OCI-LY1 (cell line): ENCODE measurements at regions not wholly inside any gene's neighbourhood (a gene's known extent, or its start where the extent isn't known, plus 50 kb on each side); places are given as distances from the start of the nearest gene placed in this dataset.

ENCODE experiments used
- H2AFZ ChIP-seq: fragments of 200-600 bp; sonication (generic), shearing (Covaris generic); 2 replicates; pipeline ENCODE4 v1.6.0; 2014; ENCODE audit warnings: antibody characterized with exemption, mild to moderate bottlenecking, low read length
- H3F3A ChIP-seq: fragments of 200-600 bp; sonication (generic), shearing (Covaris generic); 2 replicates; pipeline ENCODE4 v1.6.0; 2014; ENCODE audit warnings: mild to moderate bottlenecking, antibody characterized with exemption, low read length, moderate library complexity; ENCODE audit not compliant: insufficient read depth
- H3K27ac ChIP-seq: fragments of 200-600 bp; sonication (generic); 2 replicates; pipeline ENCODE4 v1.5.1; 2014; ENCODE audit warnings: low read length, mixed run types, mild to moderate bottlenecking, low read depth; ENCODE audit not compliant: poor library complexity, severe bottlenecking
- H3K27me3 ChIP-seq: fragments of 200-600 bp; sonication (generic); 2 replicates; pipeline ENCODE4 v1.6.0; 2014; ENCODE audit warnings: antibody characterized with exemption, mild to moderate bottlenecking, low read length, moderate library complexity; ENCODE audit not compliant: insufficient read depth
- H3K36me3 ChIP-seq: fragments of 200-600 bp; sonication (generic); 2 replicates; pipeline ENCODE4 v1.6.1; 2014; ENCODE audit warnings: mild to moderate bottlenecking, antibody characterized with exemption, low read length, moderate library complexity, mixed read lengths; ENCODE audit not compliant: insufficient read depth
- H3K4me1 ChIP-seq: fragments of 200-600 bp; sonication (generic); 2 replicates; pipeline ENCODE4 v1.5.1; 2014; ENCODE audit warnings: mild to moderate bottlenecking, low read length, moderate library complexity; ENCODE audit not compliant: insufficient read depth, severe bottlenecking
- H3K4me2 ChIP-seq: fragments of 200-600 bp; sonication (generic), shearing (Covaris generic); 2 replicates; pipeline ENCODE4 v1.6.1; 2014; ENCODE audit warnings: low read length
- H3K4me3 ChIP-seq: fragments of 200-600 bp; sonication (generic); 2 replicates; pipeline ENCODE4 v1.5.1; 2014; ENCODE audit warnings: low read length, low read depth, mild to moderate bottlenecking, mixed read lengths; ENCODE audit not compliant: poor library complexity, severe bottlenecking
- H3K79me2 ChIP-seq: fragments of 200-600 bp; shearing (Covaris generic); 2 replicates; pipeline ENCODE4 v1.6.1; 2016; ENCODE audit warnings: mixed run types, low read length, mixed read lengths; ENCODE audit not compliant: insufficient read depth
- H3K9ac ChIP-seq: fragments of 200-600 bp; sonication (generic), shearing (Covaris generic); 2 replicates; pipeline ENCODE4 v1.6.1; 2014; ENCODE audit warnings: mild to moderate bottlenecking, low read length, mixed read lengths
- H3K9me2 ChIP-seq: fragments of 200-600 bp; sonication (generic), shearing (Covaris generic); 2 replicates; pipeline ENCODE4 v1.6.1; 2014; ENCODE audit warnings: low read depth, mild to moderate bottlenecking, low read length, mixed read lengths
- H3K9me3 ChIP-seq: fragments of 200-600 bp; shearing (Covaris generic); 2 replicates; pipeline ENCODE4 v1.6.1; 2014; ENCODE audit warnings: low read length, mixed read lengths
- H4K20me1 ChIP-seq: fragments of 200-600 bp; sonication (generic), shearing (Covaris generic); 2 replicates; pipeline ENCODE4 v1.6.0; 2016; ENCODE audit warnings: mild to moderate bottlenecking, low read length; ENCODE audit not compliant: insufficient read depth
- EZH2 ChIP-seq: fragments of 200-600 bp; sonication (generic), shearing (Covaris generic); IDR thresholded peaks from 2 replicates; pipeline ENCODE4 v1.8.0; 2017; ENCODE audit warnings: borderline replicate concordance, mixed run types, mild to moderate bottlenecking, antibody characterized with exemption, low read length, moderate library complexity, mixed read lengths
- TF ChIP-seq, protein P1 (sequence below): fragments of 200-600 bp; sonication (generic), shearing (Covaris generic); IDR thresholded peaks from 2 replicates; pipeline ENCODE4 v1.5.1; 2017; ENCODE audit warnings: mild to moderate bottlenecking, antibody characterized with exemption, low read length, moderate library complexity, mixed read lengths

DNA sequence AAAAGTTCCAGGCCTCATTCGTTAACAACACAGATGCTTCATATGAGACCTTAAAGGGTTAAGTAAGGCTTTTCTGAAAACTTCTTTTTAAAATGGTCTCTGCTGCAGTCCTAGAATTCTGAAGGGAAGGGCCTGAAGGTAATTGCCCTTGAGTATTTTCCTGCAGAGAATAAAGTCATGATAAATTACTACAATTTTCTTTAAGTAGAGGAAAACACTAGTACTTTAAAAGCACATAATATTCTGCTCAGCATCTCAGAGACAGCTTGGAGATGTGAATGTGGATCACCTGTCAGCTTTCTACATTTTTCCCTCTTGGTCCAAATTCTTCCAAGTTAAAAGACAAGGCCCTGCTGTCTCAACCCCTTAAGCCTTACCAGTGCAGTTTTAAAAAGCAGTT lies 419.5 kb downstream of the MFSD1 start:
- Histone ChIP-seq H3K9ac (no peak overlapping the region), H3K4me1 (no peaks in the 10 kb centered on the region)
- no peak for TF ChIP-seq EZH2
- TF ChIP-seq, protein P1, sequence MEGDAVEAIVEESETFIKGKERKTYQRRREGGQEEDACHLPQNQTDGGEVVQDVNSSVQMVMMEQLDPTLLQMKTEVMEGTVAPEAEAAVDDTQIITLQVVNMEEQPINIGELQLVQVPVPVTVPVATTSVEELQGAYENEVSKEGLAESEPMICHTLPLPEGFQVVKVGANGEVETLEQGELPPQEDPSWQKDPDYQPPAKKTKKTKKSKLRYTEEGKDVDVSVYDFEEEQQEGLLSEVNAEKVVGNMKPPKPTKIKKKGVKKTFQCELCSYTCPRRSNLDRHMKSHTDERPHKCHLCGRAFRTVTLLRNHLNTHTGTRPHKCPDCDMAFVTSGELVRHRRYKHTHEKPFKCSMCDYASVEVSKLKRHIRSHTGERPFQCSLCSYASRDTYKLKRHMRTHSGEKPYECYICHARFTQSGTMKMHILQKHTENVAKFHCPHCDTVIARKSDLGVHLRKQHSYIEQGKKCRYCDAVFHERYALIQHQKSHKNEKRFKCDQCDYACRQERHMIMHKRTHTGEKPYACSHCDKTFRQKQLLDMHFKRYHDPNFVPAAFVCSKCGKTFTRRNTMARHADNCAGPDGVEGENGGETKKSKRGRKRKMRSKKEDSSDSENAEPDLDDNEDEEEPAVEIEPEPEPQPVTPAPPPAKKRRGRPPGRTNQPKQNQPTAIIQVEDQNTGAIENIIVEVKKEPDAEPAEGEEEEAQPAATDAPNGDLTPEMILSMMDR, result no peak

DNA sequence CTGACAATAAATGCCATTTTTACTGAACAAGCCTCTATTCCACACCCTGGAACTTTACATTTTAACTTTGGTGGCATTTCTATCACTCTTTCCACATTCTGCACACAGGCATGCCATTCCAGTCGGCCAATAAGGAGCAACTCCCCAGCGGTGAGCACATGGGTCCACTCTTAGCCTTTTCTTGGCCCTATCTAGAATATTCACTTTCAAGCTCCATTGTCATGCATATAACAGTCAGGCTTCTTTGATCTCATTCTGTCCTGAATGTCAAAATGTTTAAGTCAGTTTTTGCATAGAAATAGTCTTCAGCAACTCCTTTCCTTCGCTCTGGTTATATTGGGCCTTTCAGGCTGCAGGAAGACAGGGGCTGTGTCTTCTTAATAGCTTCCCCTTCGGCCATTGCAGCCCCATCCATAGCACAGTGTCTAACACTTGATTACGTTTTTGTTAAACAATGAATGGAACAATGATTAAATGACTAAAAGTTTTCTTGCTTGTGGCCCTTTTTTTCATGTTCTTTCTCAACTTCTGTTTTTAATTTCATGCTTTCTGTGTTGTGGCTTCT lies 427.3 kb downstream of the MFSD1 start:
- Histone ChIP-seq H3K9ac (no peak overlapping the region), H3K4me3 (no peak overlapping the region), H3F3A (no peaks in the 10 kb centered on the region), H3K9me2 (no peaks in the 10 kb centered on the region), H3K9me3 (no peaks in the 10 kb centered on the region), H3K27ac (no peak overlapping the region), H2AFZ (no peak overlapping the region), H3K4me2 (no peak overlapping the region), H4K20me1 (no peaks in the 10 kb centered on the region), H3K79me2 (no peaks in the 10 kb centered on the region), H3K4me1 (no peaks in the 10 kb centered on the region), H3K36me3 (no peaks in the 10 kb centered on the region), H3K27me3 (no peaks in the 10 kb centered on the region)
- TF ChIP-seq EZH2, result no peak
- TF ChIP-seq, protein P1, result no peak

More for the DNA sequence above, 419.5 kb downstream of the MFSD1 start:
- H3K36me3 ChIP-seq, result no peaks in the 10 kb centered on the region
- H3K27ac ChIP-seq, result no peak overlapping the region
- H3K79me2 ChIP-seq, result no peaks in the 10 kb centered on the region
- H3F3A ChIP-seq, result no peaks in the 10 kb centered on the region
- H3K4me3 ChIP-seq, result no peak overlapping the region
- H3K4me2 ChIP-seq, result no peak overlapping the region
- no peak overlapping the region for H2AFZ ChIP-seq
- H4K20me1 ChIP-seq, result no peaks in the 10 kb centered on the region
- H3K9me2 ChIP-seq, result no peaks in the 10 kb centered on the region
- no peaks in the 10 kb centered on the region for H3K27me3 ChIP-seq
- H3K9me3 ChIP-seq, result no peaks in the 10 kb centered on the region

DNA sequence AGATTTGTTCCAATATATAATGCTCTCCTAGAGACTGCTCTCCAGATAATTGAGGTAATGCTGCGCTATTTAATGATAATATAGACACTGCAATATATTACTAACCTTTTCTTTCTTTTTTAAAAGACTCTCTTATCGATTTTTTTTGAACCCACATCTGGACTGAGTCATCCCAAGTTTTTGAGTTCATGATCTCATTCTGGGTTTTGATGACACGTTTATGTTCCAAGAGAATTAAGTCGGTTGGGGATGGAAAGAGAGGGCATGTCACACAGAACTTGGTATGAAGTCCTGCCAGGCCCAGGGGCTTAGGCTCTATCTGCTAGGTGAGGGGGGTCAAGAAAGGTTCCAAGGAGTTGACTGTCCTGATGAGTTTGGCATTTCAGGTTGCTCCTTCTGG lies 431.1 kb downstream of the MFSD1 start:
- Histone ChIP-seq H3K27me3 (no peaks in the 10 kb centered on the region), H3K9me2 (no peaks in the 10 kb centered on the region), H3K4me1 (no peaks in the 10 kb centered on the region), H3K36me3 (no peaks in the 10 kb centered on the region), H2AFZ (no peak overlapping the region), H3K9ac (no peak overlapping the region), H3K9me3 (no peaks in the 10 kb centered on the region), H3K27ac (no peak overlapping the region), H4K20me1 (no peaks in the 10 kb centered on the region), H3K4me2 (no peak overlapping the region), H3K79me2 (no peaks in the 10 kb centered on the region), H3F3A (no peaks in the 10 kb centered on the region), H3K4me3 (no peak overlapping the region)
- TF ChIP-seq EZH2, result no peak
- TF ChIP-seq, protein P1, result no peak
